ENCODE measurements at regions not wholly inside any gene's neighbourhood (a gene's known extent, or its start where the extent isn't known, plus 50 kb on each side); places are given as distances from the start of the nearest gene placed in this dataset.
"Not testable (repeated sequence)": the region's sequence is repeated elsewhere in the genome, so short reads cannot be mapped to it uniquely, and the experiment has no call there.

DNA sequence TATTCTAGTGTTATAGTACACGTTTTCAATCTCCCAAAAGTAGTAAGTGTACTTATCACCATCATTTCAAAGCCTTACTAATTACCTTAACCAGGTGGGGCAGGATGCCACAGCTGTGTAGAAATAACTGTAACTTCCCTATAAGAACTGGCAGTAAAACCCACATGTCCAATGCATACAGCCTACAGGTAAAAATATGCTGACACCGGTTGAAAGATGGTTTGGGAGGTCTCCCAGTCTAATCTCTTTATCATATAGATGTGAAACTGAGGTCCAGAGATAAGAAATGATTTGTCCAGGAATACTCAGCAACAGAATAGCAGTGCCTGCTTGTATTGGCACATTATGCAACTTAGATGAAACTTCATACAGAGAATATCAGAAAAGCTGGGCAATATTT is 322.9 kb downstream of the BCL11A start:
- no peak for DNase-seq

DNA sequence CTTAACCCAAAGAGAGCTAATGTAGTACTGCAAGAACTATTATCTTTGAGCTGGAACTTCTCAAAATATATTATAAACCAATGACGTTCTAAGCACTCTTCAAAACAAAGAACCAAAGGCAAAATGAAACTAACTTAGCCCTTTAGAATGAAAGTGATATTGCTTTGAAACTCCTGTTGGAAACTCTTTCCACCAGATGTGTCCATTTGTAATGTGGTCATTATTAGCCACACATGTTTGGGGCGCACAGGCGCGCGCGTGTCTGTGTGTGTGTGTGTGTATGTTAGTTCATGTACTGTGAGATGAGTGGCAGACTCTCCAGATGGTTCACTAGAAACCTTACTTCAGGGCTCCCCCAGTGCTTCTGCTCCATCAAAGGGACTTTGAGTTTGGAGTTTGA is 323.4 kb downstream of the BCL11A start:
- no peak for DNase-seq

DNA sequence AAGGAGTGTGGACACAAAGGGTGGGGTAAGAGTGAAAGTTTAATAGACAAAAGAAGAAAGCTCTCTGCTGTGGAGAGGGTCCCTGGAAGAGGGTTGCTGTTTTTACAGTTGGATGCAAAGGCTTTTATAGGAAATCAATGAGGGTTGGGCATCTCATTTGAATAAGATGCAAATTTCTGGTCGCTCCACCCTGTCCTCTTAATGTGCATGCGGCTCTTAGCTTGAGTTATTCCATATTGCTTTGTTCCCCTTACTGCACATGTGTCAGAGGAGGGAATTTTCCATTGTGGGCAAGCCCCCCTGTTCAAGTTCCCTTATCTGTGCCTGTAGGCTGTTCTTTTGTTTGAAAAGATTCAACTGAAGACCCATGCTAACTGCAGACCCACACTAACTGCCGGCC is 326.5 kb downstream of the BCL11A start:
- DNase-seq, result no peak

DNA sequence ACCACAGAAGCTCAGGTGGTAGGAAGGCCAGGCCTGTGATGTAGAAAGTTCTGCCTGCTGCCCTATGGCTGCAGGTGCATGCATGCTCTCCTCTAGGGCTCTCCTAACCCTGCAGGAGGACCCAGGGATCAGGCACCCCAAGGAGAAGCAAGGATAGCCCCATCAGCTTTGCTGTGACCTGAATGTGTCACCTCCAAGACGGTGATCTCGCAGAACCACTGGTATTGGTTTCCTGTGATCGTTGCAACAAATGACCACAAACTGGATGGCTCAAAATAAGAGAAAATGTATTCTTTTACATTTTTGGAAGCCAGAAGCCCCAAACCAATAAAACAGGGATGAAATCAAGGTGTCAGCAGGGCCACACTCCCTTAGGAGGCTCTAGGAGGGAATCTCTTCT is 327.3 kb downstream of the BCL11A start:
- DNase-seq, result no peak

DNA sequence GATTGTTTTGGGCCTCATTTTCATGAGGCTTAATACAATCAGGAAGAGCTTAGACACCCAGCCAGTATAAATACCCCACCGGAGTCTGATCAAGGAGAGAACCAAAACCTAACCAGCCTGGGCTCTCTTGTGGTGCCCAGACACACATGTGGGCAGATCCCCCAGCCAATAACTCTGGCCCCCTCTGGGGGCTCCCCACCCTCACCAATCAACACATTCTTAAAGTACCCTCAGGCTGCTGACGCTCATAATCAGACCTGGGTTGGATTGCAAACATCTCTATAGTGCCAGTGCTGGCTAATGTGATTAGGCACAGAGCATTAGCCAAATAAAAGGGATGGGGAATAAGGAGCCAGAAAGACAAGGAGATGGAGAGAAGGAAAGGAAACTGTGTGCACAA is 329.6 kb downstream of the BCL11A start:
- no peak for DNase-seq

DNA sequence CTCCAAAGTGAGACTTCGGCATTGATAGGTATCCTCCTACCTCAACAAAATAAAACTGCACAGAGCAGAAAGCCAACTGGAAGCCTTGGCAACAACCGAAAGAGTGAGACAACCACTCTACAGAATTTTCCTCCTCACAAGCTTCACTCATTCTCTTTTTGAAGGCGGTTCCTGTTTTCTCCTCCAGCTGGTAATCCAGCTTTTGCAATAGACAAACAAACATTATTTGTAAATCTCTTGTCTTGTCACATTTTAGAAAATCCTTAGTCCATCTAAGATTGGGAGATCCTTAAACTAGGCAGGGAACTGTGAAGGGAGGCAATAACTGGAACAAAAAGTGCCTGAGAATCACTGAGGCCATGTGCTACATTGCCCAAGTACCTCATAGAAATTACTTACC is 332.4 kb downstream of the BCL11A start:
- no peak for DNase-seq

DNA sequence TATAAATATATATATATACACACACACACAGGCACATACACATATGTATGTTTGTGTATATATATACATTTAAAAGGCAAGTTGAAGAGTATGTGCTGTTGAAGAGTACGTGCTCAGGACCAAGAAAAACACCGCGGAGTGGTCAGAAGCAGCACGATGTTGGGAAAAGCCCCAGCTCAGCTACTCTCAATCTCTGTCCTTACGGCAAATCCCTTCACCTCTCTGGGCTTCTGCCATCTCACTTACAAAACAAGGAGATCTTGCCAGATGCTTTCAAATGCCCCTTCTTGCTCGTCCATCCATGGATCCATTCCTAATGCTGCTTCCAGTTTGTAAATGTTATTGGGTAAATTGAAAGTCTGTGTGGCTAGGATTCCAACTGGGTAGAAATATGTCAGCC is 333.9 kb downstream of the BCL11A start:
- no peak for DNase-seq

DNA sequence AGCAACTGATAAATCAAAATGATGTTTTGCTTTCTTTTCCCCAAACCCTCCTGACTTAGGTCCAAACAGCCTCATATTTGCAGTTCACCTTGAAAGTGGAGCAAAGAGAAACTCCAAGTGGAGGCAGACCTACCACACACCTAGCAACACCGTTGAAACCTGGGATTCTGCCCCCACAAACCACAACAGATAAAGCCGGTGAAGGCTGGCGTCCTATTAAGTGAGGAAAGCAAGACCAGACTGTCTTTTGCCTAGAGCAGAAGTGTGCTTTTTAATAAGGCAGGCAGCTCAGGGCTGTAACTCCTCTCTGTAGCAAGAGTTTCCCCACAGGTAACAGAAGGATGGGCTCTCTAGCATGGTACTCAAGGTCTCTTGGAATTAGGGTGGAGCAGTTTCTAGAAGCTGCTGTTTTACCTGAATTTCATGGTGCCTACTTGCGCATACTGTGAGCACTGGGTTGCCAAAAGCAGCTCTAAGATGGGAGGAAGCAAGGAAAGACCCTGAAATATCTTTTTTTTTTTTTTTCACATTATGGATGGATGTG is 336.9 kb downstream of the BCL11A start:
- DNase-seq, result no peak

DNA sequence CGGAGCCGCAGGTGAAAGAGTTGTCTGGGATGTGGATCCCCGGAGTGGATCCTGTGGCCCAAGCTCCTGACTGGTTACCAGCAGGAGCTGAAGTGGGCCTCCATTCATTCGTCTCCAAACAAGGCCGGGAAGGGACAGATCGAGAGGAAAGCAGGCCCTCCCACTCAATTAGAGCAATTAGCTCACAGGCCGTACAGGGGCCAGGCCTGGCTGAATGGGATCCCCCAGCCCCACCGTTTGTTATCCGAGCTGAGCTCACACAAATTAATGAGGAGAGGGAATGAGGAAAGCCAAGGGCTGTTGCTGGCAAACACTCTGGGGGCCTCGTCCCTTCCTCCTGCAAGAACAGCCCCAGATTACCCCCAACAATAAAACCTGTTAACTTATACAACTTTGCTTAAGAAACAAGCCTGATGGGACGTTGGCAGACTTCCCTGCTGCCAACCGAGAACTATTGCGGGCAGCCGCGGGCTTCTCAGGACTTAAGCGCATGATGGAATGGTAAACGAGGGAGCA is 338.0 kb downstream of the BCL11A start:
- no peak for DNase-seq

DNA sequence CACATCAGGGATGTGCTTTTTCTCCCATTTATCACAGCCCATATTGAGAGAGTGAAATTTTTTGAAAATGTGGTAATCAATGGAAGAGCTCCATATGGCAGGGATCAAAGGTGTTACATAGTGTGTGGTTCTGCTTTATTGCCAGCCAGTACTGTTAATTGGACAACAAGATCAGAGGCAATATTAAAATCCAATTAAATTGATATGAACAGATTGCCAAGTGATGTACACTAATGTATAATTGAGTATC is 338.9 kb downstream of the BCL11A start:
- DNase-seq, result no peak

DNA sequence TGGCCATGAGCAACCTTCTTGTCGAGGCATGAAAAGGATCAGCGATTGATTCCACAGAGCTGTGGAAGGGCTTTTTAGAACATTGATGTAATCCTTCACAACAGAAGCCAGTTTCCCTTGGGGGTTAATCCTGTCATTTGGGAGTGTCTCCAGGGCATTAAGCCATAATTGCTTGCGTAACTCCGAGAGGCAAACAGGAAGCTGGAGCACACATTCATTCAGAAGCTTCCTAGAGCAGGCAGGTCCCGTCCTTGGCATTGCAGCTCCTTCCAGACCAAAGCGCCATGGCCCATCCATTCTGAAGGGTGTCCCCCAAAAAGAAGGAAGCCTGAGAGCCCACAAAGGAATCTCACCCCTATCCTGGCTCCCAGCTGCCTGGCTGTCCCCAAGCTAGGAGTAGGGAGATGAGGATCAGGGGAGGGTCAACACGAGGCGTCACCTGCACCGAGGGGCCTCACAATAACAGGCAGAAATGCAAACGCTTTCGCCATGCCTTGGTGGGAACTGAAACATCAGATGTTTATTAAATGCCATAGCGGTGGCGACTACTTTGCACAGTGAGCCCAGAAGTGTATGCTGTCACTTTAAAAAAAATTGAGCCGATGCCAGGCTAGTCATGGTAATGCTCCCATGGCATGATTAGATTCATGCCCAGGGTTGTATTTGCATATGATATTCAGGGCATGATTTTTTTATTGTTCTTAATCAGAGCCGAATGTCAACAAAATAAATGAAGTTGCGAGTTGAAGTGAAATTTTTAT is 339.4 kb downstream of the BCL11A start:
- DNase-seq, result no peak

DNA sequence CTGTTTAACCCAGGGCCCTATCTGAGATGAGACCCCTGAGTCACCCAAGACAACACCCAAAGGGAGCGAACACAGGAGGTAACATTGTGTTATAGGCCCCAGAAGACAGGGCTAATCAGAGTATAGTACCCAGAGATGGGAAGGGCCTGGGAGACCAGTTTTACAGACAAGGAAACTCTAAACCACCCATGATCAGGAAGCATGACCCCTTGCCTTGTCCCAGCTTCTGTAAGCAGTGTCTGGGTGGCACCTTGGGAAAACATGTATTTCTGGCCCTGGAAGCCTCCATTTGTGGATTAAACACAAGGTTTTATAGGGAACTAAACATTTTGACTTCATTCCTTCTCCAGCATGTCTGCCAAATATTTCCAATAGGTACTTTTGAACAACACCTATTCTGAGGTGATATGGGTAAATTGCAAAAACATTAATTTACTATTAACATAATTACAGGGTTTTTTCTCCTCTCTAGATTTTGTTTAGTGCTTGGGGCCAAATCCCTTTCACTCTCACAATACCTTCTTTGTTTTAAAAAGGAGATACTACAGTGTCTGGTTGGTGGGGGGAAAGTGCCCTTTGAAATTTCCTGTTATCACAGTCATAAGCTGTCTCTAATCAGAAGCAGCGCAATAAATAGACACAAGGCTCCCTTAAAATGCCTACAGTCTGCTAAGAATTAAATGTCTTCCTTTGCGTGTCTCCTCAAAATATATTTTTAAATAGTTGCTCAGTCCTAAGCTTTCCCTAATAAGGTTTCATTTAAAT is 341.1 kb downstream of the BCL11A start:
- DNase-seq, result no peak

DNA sequence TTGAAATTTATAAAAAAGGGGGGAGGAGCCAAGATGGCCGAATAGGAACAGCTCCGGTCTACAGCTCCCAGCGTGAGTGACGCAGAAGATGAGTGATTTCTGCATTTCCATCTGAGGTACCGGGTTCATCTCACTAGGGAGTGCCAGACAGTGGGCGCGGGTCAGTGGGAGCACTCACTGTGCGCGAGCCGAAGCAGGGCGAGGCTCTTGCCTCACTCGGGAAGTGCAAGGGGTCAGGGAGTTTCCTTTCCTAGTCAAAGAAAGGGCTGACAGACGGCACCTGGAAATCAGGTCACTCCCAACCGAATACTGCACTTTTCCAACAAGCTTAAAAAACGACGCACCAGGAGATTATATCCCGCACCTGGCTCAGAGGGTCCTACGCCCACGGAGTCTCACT is 364.4 kb downstream of the BCL11A start:
- DNase-seq, result not testable (repeated sequence)

DNA sequence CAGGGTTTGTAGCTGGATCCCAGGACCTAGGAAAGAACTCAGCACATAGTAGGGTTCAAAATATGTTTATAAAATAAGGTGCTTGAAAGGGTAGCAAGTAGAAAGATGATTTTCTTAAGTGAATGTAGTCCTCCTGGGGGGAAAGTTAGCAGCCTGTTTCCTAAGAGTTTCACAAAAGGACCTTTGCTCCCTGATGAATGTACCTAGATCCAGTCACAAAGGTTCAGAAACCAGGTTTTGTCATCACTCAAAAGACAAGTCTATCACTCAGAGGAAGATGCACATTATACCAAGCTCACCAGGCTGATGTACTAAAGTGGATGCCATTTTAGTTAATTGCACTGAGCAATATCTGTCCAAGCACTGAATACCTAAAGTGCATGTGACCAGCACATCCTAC is 378.2 kb downstream of the BCL11A start:
- no peak for DNase-seq

DNA sequence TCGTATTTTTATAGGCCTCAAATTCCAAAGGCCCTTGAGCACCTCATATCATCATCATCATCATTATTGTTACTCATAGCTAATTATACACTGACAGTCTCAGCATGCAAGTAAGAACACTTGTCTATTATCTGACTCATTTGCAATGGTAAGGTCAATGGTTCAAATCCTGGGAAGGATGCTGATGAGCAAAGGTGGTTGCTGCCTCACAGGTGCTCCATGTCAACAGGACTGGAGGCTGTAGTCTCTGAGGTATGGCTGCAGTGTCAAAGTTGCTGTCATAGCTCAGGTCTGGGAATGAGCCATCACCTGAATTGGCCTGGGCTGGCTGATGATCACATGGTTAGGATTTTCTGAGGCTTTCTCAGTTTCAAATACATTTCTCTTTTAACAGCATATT is 379.3 kb downstream of the BCL11A start:
- no peak for DNase-seq

DNA sequence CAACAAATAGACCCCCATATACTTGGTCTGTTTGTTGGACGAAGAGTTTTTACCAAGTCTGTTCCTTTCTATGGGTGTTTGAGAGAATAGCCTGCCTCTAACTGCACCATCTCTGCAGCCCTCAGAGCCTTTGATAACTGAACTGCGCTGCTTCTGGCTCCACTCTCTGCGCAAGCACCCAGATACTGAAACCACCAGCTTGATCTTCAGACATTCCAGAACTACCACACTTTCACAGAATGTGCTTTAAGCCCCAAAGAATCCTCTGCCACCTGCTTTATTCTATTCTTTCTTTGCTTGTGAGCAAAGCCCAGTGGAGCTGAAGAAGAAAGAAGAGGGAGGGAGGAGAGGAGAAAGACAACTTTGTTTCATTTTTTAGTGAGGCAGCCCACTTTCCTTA is 380.7 kb downstream of the BCL11A start:
- no peak for DNase-seq

DNA sequence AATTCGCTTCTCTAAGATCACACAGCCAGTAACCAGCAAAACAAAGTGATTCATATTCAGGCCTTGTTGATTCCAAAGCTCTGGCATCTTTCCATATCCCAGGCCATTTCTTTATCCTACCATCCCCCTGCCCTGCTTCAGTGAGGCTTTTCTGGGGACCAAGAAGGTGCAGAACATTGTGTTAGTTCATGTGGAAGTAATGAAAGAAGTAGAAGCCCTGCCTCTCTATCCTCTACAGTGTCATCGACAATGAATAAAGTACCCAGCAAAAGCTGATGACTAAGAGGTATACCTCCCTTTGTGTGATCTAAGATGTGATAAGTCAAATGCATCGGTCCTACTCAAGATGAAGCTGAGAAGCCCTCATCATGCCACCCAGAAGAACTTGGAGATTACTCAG is 383.2 kb downstream of the BCL11A start:
- DNase-seq, result no peak

DNA sequence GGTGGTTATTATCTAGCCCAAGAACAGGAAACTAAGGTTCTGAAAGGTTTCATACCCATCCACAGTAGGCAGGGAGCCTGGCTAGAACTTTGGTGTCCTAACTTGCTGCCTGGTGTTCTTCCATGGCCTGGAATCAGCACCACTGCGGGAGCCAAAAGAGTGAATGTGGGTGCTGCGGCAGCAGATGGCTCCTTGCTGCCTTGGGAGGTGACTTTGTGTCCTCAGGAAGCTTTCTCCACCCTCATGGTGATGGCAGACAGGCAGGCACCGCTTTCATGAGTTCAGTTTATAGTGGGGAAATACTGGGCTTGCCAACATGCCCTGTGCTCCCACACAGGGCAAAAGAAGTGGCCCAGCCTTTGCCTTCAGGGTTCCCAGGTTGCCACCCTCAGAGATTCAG is 385.2 kb downstream of the BCL11A start:
- DNase-seq, result no peak

DNA sequence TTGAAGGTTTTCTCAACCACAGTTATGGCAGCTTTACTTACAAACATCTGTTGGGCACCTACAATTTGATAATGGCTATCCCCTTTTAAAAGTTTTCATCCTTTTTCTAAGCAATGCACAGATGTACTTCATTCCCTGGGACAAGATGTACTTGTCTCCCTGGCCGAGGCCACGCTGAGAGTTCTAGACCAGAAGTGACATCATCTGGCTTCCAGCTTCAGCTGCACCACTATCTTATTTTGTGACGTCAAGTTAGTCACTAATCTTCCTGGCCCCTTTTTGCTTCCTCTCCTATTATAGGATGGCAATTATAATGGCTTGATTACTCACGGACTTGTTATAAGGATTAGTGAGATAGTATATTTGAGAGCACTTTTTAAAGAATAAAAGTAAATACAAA is 386.4 kb downstream of the BCL11A start:
- DNase-seq, result no peak

DNA sequence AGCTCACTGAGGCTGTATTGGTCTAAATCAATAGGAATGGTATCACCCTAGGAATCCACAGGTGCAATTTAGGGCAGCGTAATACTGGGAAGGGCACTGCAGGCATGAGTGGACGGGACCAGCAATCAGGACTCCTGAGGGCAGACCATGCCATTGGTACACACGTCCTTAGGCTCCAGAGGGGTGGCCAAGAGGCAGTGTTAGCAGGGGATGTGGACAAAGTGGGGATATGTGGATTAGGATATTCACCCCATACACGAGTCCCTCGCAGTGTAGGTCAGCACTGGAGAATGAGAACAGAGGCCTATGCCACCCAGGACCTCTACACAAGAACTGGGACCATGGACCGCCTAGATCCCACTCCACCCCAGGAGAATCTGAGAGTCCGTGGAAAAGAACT is 389.8 kb downstream of the BCL11A start:
- DNase-seq, result no peak

DNA sequence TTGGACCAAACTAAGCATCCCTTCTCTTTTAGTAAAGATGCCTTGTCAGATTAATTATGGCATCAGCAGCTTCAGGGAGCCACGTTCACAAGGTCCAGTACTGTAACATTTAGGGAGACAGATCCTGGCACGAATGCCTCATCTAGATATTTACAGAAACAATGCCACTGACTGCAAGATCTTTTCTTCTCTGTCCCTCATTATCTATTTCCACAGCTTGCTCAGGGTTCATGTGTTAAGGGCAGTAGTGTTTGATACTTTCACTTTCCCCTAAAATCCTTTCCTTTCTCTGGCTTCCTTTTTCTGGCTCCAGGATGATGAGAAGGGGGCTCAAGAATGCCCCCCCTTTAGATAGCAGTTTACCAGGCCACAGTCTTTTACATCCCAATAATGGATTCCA is 393.9 kb downstream of the BCL11A start:
- DNase-seq, result no peak

DNA sequence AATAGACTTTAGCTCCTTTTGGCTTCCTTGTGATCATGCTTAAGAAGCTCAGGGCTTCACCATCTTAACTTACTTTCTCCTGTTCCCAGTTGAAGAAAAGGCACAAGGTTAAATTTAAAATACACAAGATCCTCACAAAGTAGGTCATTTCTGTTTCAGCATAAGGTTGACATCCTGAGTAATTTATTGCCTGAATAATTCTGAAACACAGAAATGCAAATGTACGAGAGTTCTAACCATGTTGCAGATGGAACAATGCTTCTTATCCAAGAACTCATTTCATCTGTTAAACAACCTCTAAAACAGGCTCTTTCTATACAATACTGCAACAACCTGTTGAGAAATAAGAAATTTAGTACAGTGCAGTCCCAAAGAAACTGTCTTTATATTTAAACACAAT is 395.2 kb downstream of the BCL11A start:
- DNase-seq, result no peak

DNA sequence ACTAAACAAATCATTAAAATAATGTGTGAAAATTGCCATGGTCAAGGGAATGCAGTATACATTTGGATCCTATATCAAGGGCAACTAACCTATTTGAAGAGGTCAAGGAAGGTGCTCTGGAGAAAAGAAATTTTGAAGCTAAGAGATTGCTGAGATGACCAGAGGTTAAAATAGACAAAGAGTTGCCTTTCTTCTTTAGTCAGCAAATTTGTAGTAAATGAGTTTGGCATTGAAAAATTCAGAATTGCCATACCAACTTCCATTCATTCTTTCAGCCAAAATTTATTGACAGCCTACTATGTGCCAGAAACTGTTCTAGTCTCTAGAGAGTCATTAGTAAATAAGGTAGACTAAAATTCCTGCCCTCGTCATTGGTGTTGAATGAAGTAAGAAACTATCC is 396.2 kb downstream of the BCL11A start:
- no peak for DNase-seq

DNA sequence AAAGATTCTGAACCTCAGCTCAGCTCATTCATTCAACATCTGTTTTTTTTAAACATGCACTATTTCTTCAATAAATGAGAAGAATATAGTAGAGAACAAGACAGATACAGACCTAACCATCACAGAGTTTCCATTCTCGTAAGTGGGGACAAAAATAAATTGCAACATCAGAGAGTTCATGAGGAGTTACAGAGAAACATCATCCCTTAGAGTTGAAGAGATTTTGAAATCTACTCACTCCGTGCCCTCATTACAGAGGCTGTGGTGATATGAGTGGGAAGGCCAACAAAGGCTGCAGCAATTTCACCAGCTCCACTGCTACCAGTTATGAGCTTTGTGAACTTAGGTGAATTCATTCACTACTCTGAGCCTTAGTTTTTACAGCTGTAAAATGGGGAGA is 399.3 kb downstream of the BCL11A start:
- DNase-seq, result no peak

Data from 8988T (cell line).